SK-N-MC (cell line): ENCODE measurements at regions not wholly inside any gene's neighbourhood (a gene's known extent, or its start where the extent isn't known, plus 50 kb on each side); places are given as distances from the start of the nearest gene placed in this dataset.

Source experiments
- EZH2 ChIP-seq: fragments of 200-600 bp; sonication (generic); IDR thresholded peaks from one replicate; pipeline ENCODE4 v1.6.1; 2017; ENCODE audit warnings: antibody characterized with exemption
- POLR2AphosphoS5 ChIP-seq: IDR thresholded peaks from 2 replicates; pipeline ENCODE4 v1.6.1; 2012; ENCODE audit warnings: mild to moderate bottlenecking, low read depth, low read length, borderline replicate concordance

DNA sequence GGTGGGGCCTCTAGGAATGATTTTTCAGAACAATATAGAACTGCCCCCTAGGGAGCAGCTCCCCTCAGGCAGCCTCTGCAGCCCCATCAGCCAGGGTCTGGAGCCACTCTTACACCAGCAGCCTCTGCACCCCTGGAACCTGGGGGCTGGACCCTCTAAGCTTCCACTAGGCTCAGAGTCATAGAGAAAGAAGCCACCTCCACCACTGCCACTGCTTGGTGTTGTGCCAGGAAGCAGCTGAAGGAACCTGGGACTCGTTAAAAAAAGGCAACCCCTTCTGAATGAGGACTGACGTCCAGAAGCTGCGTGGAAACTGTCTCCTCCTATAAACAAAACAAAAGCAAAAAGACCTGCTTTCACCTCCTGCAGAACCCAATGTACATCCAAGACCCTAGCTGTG, 98.1 kb upstream of the HS6ST1 start:
- TF ChIP-seq POLR2AphosphoS5 (no peak), EZH2 (no peak)
